Neural progenitor cell (in vitro differentiated cells): ENCODE measurements at regions not wholly inside any gene's neighbourhood (a gene's known extent, or its start where the extent isn't known, plus 50 kb on each side); places are given as distances from the start of the nearest gene placed in this dataset.

Experiments used
- DNase-seq: peaks from one replicate; pipeline ENCODE4 v3.0.0-alpha.2; 2016; ENCODE audit warnings: low spot score
- H2AFZ ChIP-seq: fragments of 200-600 bp; sonication (generic); replicated peaks from 2 replicates; pipeline ENCODE4 v1.6.1; 2016; ENCODE audit warnings: antibody characterized with exemption
- H3F3A ChIP-seq: fragments of 200-600 bp; sonication (generic); 2 replicates; pipeline ENCODE4 v1.6.1; 2016; ENCODE audit warnings: antibody characterized with exemption, low read depth
- H3K27ac ChIP-seq: fragments of 200-600 bp; sonication (generic); 2 replicates; pipeline ENCODE4 v1.5.1; 2016; ENCODE audit warnings: mild to moderate bottlenecking
- H3K27me3 ChIP-seq: fragments of 200-600 bp; sonication (generic); 2 replicates; pipeline ENCODE4 v1.6.1; 2016; ENCODE audit warnings: mild to moderate bottlenecking, moderate library complexity
- H3K36me3 ChIP-seq: fragments of 200-600 bp; sonication (generic); 2 replicates; pipeline ENCODE4 v1.5.1; 2016
- H3K4me1 ChIP-seq: fragments of 200-600 bp; sonication (generic); 2 replicates; pipeline ENCODE4 v1.6.1; 2016; ENCODE audit warnings: mixed run types
- H3K4me2 ChIP-seq: fragments of 200-600 bp; sonication (generic); 2 replicates; pipeline ENCODE4 v1.6.1; 2016
- H3K4me3 ChIP-seq: fragments of 200-600 bp; sonication (generic); 2 replicates; pipeline ENCODE4 v1.5.1; 2016
- H3K79me2 ChIP-seq: fragments of 200-600 bp; sonication (generic); 2 replicates; pipeline ENCODE4 v1.6.1; 2016; ENCODE audit warnings: low read depth
- H3K9ac ChIP-seq: fragments of 200-600 bp; sonication (generic); 2 replicates; pipeline ENCODE4 v1.6.1; 2016
- H3K9me3 ChIP-seq: fragments of 200-600 bp; sonication (generic); 2 replicates; pipeline ENCODE4 v1.5.1; 2016; ENCODE audit warnings: low read depth
- H4K20me1 ChIP-seq: fragments of 200-600 bp; sonication (generic); 2 replicates; pipeline ENCODE4 v1.6.1; 2016; ENCODE audit warnings: low read depth
- H3K27ac Mint-ChIP-seq: 3 replicates; pipeline ENCODE4 v1.8.0; 2021; ENCODE audit warnings: mixed read lengths
- H3K27me3 Mint-ChIP-seq: 2 replicates; pipeline ENCODE4 v1.8.0; 2022; ENCODE audit warnings: low read depth, mild to moderate bottlenecking, inconsistent platforms, moderate library complexity, mixed read lengths; ENCODE audit not compliant: insufficient read depth
- H3K36me3 Mint-ChIP-seq: 3 replicates; pipeline ENCODE4 v1.8.0; 2021; ENCODE audit warnings: mixed read lengths
- H3K4me1 Mint-ChIP-seq: 3 replicates; pipeline ENCODE4 v1.8.0; 2021; ENCODE audit warnings: mixed read lengths
- H3K4me3 Mint-ChIP-seq: 3 replicates; pipeline ENCODE4 v1.8.0; 2021; ENCODE audit warnings: mild to moderate bottlenecking, moderate library complexity, mixed read lengths
- H3K9me3 Mint-ChIP-seq: 3 replicates; pipeline ENCODE4 v1.8.0; 2020; ENCODE audit warnings: mixed read lengths
- CTCF ChIP-seq: fragments of 200-600 bp; sonication (generic); IDR thresholded peaks from 2 replicates; pipeline ENCODE4 v1.5.1; 2017; ENCODE audit warnings: antibody characterized with exemption, mild to moderate bottlenecking
- EZH2 ChIP-seq: fragments of 200-600 bp; sonication (generic); IDR thresholded peaks from 2 replicates; pipeline ENCODE4 v1.6.1; 2017; ENCODE audit warnings: antibody characterized with exemption, mild to moderate bottlenecking, moderate library complexity
- EZH2phosphoT487 ChIP-seq: fragments of 200-600 bp; sonication (generic); IDR thresholded peaks from 2 replicates; pipeline ENCODE4 v1.6.1; 2017; ENCODE audit warnings: antibody characterized with exemption

DNA sequence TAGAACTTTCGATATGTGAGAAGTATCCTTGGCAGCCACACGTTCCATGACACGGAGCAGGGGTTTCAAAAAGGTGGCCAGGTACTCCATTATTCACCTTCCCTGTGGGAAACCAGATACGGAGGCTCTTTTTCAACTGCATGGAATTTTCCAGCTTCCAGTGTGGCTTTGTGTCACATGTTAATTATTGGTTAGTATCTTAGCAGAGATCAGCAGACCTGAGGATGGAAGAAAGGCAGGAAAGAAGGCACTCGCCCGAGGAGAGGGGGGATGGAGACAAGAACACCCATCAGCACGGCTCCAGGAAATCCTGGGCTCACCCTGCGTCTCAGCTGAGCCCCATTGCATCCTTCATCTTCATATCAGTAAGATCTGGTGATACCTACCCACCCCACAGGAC, 115.5 kb downstream of the PXDC1 start:
- no peak overlapping the region for H3K9ac ChIP-seq
- H3K4me1 ChIP-seq: no peaks in the 10 kb centered on the region
- no peaks in the 10 kb centered on the region for H3K36me3 ChIP-seq
- no peak overlapping the region for H2AFZ ChIP-seq
- Mint-ChIP-seq H3K4me3 (no peak overlapping the region), H3K27ac (no peak overlapping the region), H3K9me3 (peaks cover 4% of the 10 kb centered on the region), H3K4me1 (no peaks in the 10 kb centered on the region), H3K36me3 (no peaks in the 10 kb centered on the region), H3K27me3 (no peaks in the 10 kb centered on the region)
- no peak for DNase-seq
- no peak overlapping the region for H3K4me3 ChIP-seq
- H3K27ac ChIP-seq: no peak overlapping the region
- TF ChIP-seq CTCF (no peak), EZH2 (no peak), EZH2phosphoT487 (no peak)
- H3K79me2 ChIP-seq: no peaks in the 10 kb centered on the region
- H3K4me2 ChIP-seq: no peak overlapping the region
- H4K20me1 ChIP-seq: no peaks in the 10 kb centered on the region
- H3K9me3 ChIP-seq: no peaks in the 10 kb centered on the region
- H3K27me3 ChIP-seq: no peaks in the 10 kb centered on the region
- H3F3A ChIP-seq: no peaks in the 10 kb centered on the region

- Histone ChIP-seq H4K20me1 (no peaks in the 10 kb centered on the region), H2AFZ (no peak overlapping the region), H3K9ac (no peak overlapping the region), H3K4me3 (no peak overlapping the region), H3F3A (no peaks in the 10 kb centered on the region), H3K4me2 (no peak overlapping the region), H3K9me3 (no peaks in the 10 kb centered on the region), H3K27me3 (no peaks in the 10 kb centered on the region), H3K36me3 (no peaks in the 10 kb centered on the region), H3K27ac (no peak overlapping the region), H3K4me1 (no peaks in the 10 kb centered on the region), H3K79me2 (no peaks in the 10 kb centered on the region)
- Mint-ChIP-seq H3K9me3 (peaks cover 4% of the 10 kb centered on the region), H3K27ac (no peak overlapping the region), H3K4me3 (no peak overlapping the region), H3K4me1 (peaks cover 2% of the 10 kb centered on the region), H3K36me3 (no peaks in the 10 kb centered on the region), H3K27me3 (no peaks in the 10 kb centered on the region)
- no peak for TF ChIP-seq EZH2
- TF ChIP-seq EZH2phosphoT487: no peak
- no peak for TF ChIP-seq CTCF
- no peak for DNase-seq
These were observed 116.0 kb downstream of the PXDC1 start for GRCh38 chr6:3635482-3635881.

DNA sequence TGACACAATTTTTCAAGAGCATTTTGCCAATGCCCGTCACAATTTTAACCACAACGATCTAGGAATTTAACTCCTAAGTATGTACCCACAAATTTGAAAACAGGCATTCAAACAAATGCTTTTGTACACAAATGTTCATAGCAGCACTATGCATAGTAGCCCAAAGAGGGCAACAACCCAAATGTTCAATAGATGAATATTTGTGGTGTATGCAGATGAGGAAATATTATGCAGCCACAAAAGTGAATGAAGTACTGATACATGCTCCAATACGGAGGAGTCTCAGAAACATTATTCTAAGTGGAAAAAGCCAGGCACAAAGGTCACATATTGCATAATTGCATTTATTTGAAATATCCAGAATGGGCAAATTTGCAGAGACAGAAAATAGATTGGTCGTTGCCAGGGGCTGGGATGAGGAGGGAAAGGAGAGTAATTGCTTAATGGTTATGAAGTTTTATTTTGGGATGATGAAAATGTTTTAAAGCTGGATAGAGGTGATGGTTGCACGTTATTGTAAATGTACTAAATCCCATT, 117.2 kb downstream of the PXDC1 start:
- Mint-ChIP-seq H3K4me1 (peaks cover 7% of the 10 kb centered on the region), H3K4me3 (no peak overlapping the region), H3K36me3 (no peaks in the 10 kb centered on the region), H3K9me3 (peaks cover 2% of the 10 kb centered on the region), H3K27me3 (no peaks in the 10 kb centered on the region), H3K27ac (no peak overlapping the region)
- H3K4me2 ChIP-seq: no peak overlapping the region
- no peaks in the 10 kb centered on the region for H3F3A ChIP-seq
- no peaks in the 10 kb centered on the region for H3K79me2 ChIP-seq
- no peak for DNase-seq
- no peak overlapping the region for H3K27ac ChIP-seq
- no peak for TF ChIP-seq EZH2phosphoT487
- TF ChIP-seq CTCF: no peak
- TF ChIP-seq EZH2: no peak
- no peaks in the 10 kb centered on the region for H3K36me3 ChIP-seq
- H2AFZ ChIP-seq: no peak overlapping the region
- no peak overlapping the region for H3K4me3 ChIP-seq
- no peaks in the 10 kb centered on the region for H4K20me1 ChIP-seq
- H3K27me3 ChIP-seq: no peaks in the 10 kb centered on the region
- H3K4me1 ChIP-seq: no peaks in the 10 kb centered on the region
- H3K9ac ChIP-seq: no peak overlapping the region
- H3K9me3 ChIP-seq: no peaks in the 10 kb centered on the region
